ENCODE measurements at regions not wholly inside any gene's neighbourhood (a gene's known extent, or its start where the extent isn't known, plus 50 kb on each side); places are given as distances from the start of the nearest gene placed in this dataset.

DNA sequence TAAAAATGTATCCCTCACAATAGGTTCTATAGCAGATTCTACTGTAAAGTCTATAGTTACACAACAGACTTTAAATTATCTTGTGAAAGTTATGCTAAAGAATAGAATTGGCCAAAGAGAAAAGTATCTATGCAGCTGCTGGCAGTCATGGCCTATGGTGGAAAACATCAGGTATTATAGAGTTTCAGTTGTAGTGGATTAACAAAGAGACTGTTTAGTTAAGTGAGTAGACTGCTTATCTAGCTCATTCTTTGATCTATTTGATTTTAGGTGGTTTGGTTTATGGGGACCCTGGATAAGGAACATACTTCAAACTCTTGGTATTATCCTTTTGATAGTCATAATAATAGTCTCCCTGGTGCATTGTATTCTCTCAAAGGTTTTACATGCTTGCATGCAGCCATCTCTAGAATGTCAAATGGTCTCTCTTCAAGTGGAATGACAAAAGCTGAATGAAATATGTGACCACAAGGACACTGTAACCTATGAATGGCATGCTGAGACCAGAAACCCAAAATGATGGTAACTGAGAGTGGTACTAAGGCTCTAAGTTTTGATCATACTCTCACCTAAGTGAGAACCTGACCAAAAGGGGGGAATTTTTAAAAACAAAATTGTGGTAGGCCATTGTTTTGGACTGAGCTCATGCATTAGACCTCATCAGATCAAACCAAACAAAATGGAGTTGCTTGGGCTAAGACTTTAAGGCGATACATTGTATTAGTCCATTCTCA is 54.9 kb upstream of the NAMPT start:
- peaks cover 12% of the 10 kb centered on the region for H3K9me3 ChIP-seq (ENCODE audit: control insufficient read depth, insufficient read depth, low read length)
- ChIA-PET POLR2A (no interaction called here), CTCF (no interaction called here)
- H3K27me3 ChIP-seq (ENCODE audit: control insufficient read depth, insufficient read depth, low read length): no peaks in the 10 kb centered on the region
- no peak for DNase-seq (ENCODE audit: low read depth, low spot score)
- no peak overlapping the region for H3K4me3 ChIP-seq (ENCODE audit: low read depth, low read length)
- no peak overlapping the region for H3K27ac ChIP-seq (ENCODE audit: low read depth, low read length)
- TF ChIP-seq, protein P1, sequence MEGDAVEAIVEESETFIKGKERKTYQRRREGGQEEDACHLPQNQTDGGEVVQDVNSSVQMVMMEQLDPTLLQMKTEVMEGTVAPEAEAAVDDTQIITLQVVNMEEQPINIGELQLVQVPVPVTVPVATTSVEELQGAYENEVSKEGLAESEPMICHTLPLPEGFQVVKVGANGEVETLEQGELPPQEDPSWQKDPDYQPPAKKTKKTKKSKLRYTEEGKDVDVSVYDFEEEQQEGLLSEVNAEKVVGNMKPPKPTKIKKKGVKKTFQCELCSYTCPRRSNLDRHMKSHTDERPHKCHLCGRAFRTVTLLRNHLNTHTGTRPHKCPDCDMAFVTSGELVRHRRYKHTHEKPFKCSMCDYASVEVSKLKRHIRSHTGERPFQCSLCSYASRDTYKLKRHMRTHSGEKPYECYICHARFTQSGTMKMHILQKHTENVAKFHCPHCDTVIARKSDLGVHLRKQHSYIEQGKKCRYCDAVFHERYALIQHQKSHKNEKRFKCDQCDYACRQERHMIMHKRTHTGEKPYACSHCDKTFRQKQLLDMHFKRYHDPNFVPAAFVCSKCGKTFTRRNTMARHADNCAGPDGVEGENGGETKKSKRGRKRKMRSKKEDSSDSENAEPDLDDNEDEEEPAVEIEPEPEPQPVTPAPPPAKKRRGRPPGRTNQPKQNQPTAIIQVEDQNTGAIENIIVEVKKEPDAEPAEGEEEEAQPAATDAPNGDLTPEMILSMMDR (IDR thresholded peaks at IDR 0.05; ENCODE audit: low read depth, low read length): no peak

GRCh38 chr7:106337754-106338153 is 53.0 kb upstream of the NAMPT start:
- ChIA-PET CTCF (no interaction called here), POLR2A (no interaction called here)
- Histone ChIP-seq H3K4me3 (ENCODE audit: low read depth, low read length) (no peak overlapping the region), H3K27me3 (ENCODE audit: control insufficient read depth, insufficient read depth, low read length) (no peaks in the 10 kb centered on the region), H3K9me3 (ENCODE audit: control insufficient read depth, insufficient read depth, low read length) (peaks cover 10% of the 10 kb centered on the region), H3K27ac (ENCODE audit: low read depth, low read length) (no peak overlapping the region)
- TF ChIP-seq, protein P1 (IDR thresholded peaks at IDR 0.05; ENCODE audit: low read depth, low read length): no peak
- DNase-seq (ENCODE audit: low read depth, low spot score): no peak

- DNase-seq (ENCODE audit: low read depth, low spot score): no peak
- no peak overlapping the region for H3K27ac ChIP-seq (ENCODE audit: low read depth, low read length)
- no peak overlapping the region for H3K4me3 ChIP-seq (ENCODE audit: low read depth, low read length)
- H3K9me3 ChIP-seq (ENCODE audit: control insufficient read depth, insufficient read depth, low read length): no peaks in the 10 kb centered on the region
- no peaks in the 10 kb centered on the region for H3K27me3 ChIP-seq (ENCODE audit: control insufficient read depth, insufficient read depth, low read length)
- TF ChIP-seq, protein P1 (IDR thresholded peaks at IDR 0.05; ENCODE audit: low read depth, low read length): no peak
- CTCF ChIA-PET: no interaction called here
- POLR2A ChIA-PET: no interaction called here
Measured at GRCh38 chr7:106335814-106336213, 51.0 kb upstream of the NAMPT start.

All from AG04450 (cell line).